Pancreas (tissue), 10 donors: ENCODE measurements at regions not wholly inside any gene's neighbourhood (a gene's known extent, or its start where the extent isn't known, plus 50 kb on each side); places are given as distances from the start of the nearest gene placed in this dataset.

ENCODE experiments used
- ATAC-seq, 4 donors: fragments of 200-7000 bp; cut with Tn5 transposase; one replicate each; pipeline versions ENCODE4 v1.8.0 to v1.9.1; 2020; ENCODE audit warnings: mild to moderate bottlenecking in 4 of 4, moderate library complexity in 4 of 4
- DNase-seq, 6 donors: peaks; one replicate each; pipeline ENCODE4 v3.0.0-alpha.2; 2020
- FAIRE-seq: peaks from 2 replicates; lab custom pipeline; 2012; peaks lifted over from hg19 to GRCh38; lab: Jason Lieb, UNC
- H3K27ac ChIP-seq, 4 donors: fragments of 200-600 bp; sonication (generic); 1 replicate in 3 of 4; 2 replicates in 1 of 4; pipeline versions ENCODE4 v1.5.0 to v1.8.0; 2020
- H3K27me3 ChIP-seq, 4 donors: fragments of 200-600 bp; one replicate each; pipeline ENCODE4 v1.8.0; 2021
- H3K36me3 ChIP-seq, 3 donors: fragments of 200-600 bp; sonication (generic) in 1 of 3; one replicate each; pipeline versions ENCODE4 v1.5.0 to v1.8.0; 2020 to 2021
- H3K4me1 ChIP-seq, 3 donors: fragments of 200-600 bp; one replicate each; pipeline ENCODE4 v1.8.0; 2021
- H3K4me3 ChIP-seq, 4 donors: fragments of 200-600 bp; sonication (generic) in 2 of 4; one replicate each; pipeline versions ENCODE4 v1.5.0 to v1.8.0; 2020 to 2021
- H3K9me3 ChIP-seq, 4 donors: fragments of 200-600 bp; one replicate each; pipeline ENCODE4 v1.8.0; 2021
- CTCF ChIP-seq, 4 donors: fragments of 200-600 bp; sonication (generic) in 3 of 4; IDR thresholded peaks; one replicate each; pipeline versions ENCODE4 v1.5.0 to v1.8.0; 2021; ENCODE audit warnings: antibody characterized with exemption in 4 of 4
- WGBS, 2 donors: extraction: QIAGEN DNeasy Blood & Tissue Kit; methylation state at CpG; one replicate each; pipeline ENCODE4 v1.1.7; 2013; 5-methylcytosine and 5-hydroxymethylcytosine counted together
- intact Hi-C, 3 donors: fragments of 100-400 bp; cut with DNase I; formaldehyde crosslinking; loops; one replicate each; pipeline versions ENCODE4 v1.11.1 to v1.14.2; 2022
- donor health status: healthy with polysubstance abuse.
- donor health status: DM: no; HTN: no; CAD: no; lungs with moderate emphysema.
- donor health status: DM: no; HTN: no; CAD: no.
- donor health status: control.
- donor health status: control.
- donor health status: Bipolar disorder and iron deficiency.
- donor health status: DM: yes; HTN: yes; CAD: no.
- donor health status: DM: no; HTN: no; CAD: no.
- donor health status: DM: no; HTN: no; CAD: no.
- donor health status: DM: yes; HTN: yes; CAD: no.

DNA sequence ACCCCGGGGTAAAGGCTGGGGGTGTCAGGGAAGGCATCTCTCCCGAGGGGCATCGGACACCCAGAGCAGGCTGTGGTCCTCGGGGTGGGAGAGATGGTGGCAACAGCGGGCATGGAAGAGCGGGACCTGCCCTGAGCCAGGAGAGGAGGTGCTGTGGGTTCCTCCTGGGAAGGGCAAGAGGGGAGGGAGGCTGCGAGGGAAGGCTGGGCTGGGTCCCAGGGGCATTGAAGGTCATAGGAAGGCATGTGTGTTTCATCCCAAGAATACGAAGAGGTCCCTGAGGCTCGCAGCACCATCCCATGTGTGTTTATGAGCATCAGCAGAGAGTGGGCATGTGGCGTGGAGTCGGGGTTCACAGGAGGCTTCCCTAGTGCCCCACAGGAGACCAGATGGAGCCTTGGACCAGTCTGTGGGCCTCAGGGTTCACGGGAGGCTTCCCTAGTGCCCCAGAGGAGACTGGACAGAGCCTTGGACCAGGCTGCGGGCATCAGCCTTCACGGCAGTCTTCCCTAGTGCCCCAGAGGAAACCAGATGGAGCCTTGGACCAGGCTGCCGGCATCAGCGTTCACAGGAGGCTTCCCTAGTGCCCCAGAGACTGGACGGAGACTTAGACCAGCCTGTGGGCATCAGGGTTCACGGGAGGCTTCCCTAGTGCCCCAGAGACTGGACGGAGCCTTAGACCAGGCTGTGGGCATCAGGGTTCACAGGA lies 420.6 kb downstream of the BRD1 start:
- 42 to 64% methylated on average over 19 of the region's 19 CpGs for WGBS, 2 donors
- DNase-seq: no peak
- no peaks in the 10 kb centered on the region for H3K36me3 ChIP-seq

DNA sequence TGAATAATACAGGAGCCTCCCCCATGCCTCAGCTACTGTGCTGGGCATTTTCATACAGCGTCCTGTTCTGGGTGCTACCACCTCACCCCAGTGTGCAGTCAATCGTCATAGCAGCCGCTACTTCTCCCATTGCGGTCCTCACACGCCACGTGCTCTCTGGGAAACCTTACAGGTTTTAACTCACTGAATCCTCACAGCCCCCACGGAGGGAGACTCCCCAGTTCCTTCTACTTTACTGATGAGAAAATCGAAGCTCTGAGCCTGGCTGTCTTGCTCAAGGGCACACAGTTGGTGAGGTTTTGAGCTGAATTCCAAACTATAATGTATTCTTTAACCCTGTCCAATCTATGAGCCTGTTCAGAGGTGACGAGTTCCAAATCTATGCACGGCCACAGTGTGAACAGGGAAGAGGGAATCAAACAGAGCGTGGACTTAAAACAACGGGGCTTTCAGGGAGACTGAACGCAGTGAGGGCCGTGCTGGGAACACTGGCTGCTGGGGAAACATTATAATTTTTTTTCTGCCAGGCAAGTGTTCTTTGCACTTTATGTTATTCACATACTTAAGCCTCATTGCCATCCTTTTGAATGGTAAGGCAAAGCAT lies 421.5 kb downstream of the BRD1 start:
- FAIRE-seq: no peak

More for the DNA sequence above, 420.6 kb downstream of the BRD1 start:
- H3K4me1 ChIP-seq: no peaks in the 10 kb centered on the region
- intact Hi-C loops: no loop called here
- no peak for TF ChIP-seq CTCF (IDR thresholded peaks at IDR 0.05)
- no peaks in the 10 kb centered on the region for H3K9me3 ChIP-seq
- H3K27ac ChIP-seq: no peak overlapping the region
- H3K4me3 ChIP-seq: no peak overlapping the region
- ATAC-seq (no peak), FAIRE-seq (no peak)
- H3K27me3 ChIP-seq: peaks cover 0 to 3% (median 0%) of the 10 kb centered on the region in 4 donors

DNA sequence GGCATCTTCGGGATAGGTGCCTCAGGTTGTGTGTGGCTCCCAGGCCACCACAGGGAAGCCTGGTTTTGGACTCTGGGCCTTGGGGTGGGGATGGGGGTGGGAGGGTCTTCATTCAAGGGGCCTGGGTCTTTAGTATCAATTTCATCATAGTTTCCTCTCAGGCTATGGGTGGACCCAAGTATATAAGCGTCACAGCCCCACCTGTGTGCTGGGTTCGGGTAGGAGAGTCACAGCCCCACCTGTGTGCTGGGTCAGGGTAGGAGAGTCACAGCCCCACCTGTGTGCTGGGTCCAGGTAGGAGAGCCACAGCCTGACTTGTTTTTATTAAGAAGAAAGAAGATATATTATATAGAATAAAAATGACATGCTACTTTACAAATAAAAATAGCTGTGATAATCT lies 422.1 kb downstream of the BRD1 start:
- Histone ChIP-seq H3K4me1 (no peaks in the 10 kb centered on the region), H3K27me3 (peaks cover 0 to 3% (median 0%) of the 10 kb centered on the region in 4 donors), H3K4me3 (no peak overlapping the region), H3K9me3 (no peaks in the 10 kb centered on the region), H3K27ac (no peak overlapping the region), H3K36me3 (no peaks in the 10 kb centered on the region)
- 47 to 66% methylated on average over 3 of the region's 3 CpGs for WGBS, 2 donors
- no peak for DNase-seq
- ATAC-seq: no peak
- TF ChIP-seq CTCF (IDR thresholded peaks at IDR 0.05): no peak
- no peak for FAIRE-seq
- intact Hi-C loops: no loop called here

More for the DNA sequence above, 421.5 kb downstream of the BRD1 start:
- Histone ChIP-seq H3K4me1 (no peaks in the 10 kb centered on the region), H3K27ac (no peak overlapping the region), H3K36me3 (no peaks in the 10 kb centered on the region), H3K4me3 (no peak overlapping the region), H3K9me3 (no peaks in the 10 kb centered on the region), H3K27me3 (peaks cover 0 to 3% (median 0%) of the 10 kb centered on the region in 4 donors)
- TF ChIP-seq CTCF (IDR thresholded peaks at IDR 0.05): no peak
- WGBS, 2 donors: 13 to 21% methylated on average over 14 of the region's 14 CpGs
- intact Hi-C loops: no loop called here
- DNase-seq (no peak), ATAC-seq (no peak)

DNA sequence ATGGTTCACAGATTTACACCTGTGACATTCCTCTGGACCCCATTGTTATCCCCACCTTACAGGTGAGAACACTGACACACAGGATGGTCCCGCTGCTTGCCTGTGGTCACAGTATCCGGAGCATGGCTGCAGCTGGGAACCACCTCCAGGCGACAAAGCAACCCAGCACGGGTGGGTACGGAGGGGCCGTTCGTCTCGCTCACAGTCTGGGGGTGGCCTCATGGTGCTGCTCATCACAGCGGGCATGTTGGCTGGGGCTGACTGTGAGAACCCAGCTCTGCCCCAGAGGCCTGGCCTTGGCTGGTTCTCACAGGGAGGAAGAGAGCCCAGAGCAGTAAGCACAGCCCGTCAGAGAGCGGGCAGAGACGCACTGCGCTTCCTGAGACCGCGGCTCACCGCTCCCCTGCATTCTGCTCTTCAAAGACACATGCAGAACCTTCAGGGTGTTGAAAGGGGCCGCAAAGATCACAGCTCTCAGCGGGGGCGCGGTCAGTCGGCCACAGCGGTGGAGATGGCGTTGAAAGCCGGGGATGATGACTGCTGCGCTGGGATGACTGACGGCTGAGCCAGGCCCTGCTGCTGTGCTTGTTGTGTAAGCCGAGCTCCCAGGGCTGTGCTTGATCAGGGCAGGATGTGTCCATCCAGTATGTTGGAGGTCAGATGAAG lies 423.0 kb downstream of the BRD1 start:
- H3K27ac ChIP-seq: no peak overlapping the region
- 51 to 66% methylated on average over 27 of the region's 27 CpGs for WGBS, 2 donors
- H3K4me3 ChIP-seq: no peak overlapping the region
- ATAC-seq (no peak), FAIRE-seq (no peak), DNase-seq (peak in 1 of 6 donors; percentile 39)
- no peaks in the 10 kb centered on the region for H3K4me1 ChIP-seq
- peaks cover 0 to 3% (median 0%) of the 10 kb centered on the region in 4 donors for H3K27me3 ChIP-seq
- no peak for TF ChIP-seq CTCF (IDR thresholded peaks at IDR 0.05)
- no peaks in the 10 kb centered on the region for H3K36me3 ChIP-seq
- no peaks in the 10 kb centered on the region for H3K9me3 ChIP-seq
- intact Hi-C loops: no loop called here
